DND-41 (cell line): ENCODE measurements at regions not wholly inside any gene's neighbourhood (a gene's known extent, or its start where the extent isn't known, plus 50 kb on each side); places are given as distances from the start of the nearest gene placed in this dataset.

Source experiments
- CTCF ChIP-seq: IDR thresholded peaks from 2 replicates; pipeline ENCODE4 v1.5.1; 2012; ENCODE audit warnings: borderline replicate concordance, low read length, moderate library complexity, mild to moderate bottlenecking; ENCODE audit not compliant: poor library complexity, severe bottlenecking; ENCODE audit errors: extremely low read depth
- EZH2 ChIP-seq: IDR thresholded peaks from 3 replicates; pipeline ENCODE4 v1.6.1; 2012; ENCODE audit warnings: borderline replicate concordance, low read depth, mild to moderate bottlenecking, moderate library complexity, low read length, inconsistent platforms; ENCODE audit not compliant: severe bottlenecking

- peak; percentile 38 for TF ChIP-seq CTCF
- no peak for TF ChIP-seq EZH2
These were observed 278.9 kb downstream of the KLF13 start for GRCh38 chr15:31605467-31605931.
